HL-60 (cell line): ENCODE measurements at regions not wholly inside any gene's neighbourhood (a gene's known extent, or its start where the extent isn't known, plus 50 kb on each side); places are given as distances from the start of the nearest gene placed in this dataset.

Experiments
- DNase-seq, 2 experiments: peaks; one replicate each; pipeline ENCODE4 v3.0.0-alpha.2; 2010 to 2020; ENCODE audit warnings: low read depth in 1 of 2, low spot score in 1 of 2
- H3K27ac ChIP-seq: fragments of 250-450 bp; sonication (Bioruptor Pico); replicated peaks from 2 replicates; pipeline ENCODE4 v1.5.1; 2020; ENCODE audit warnings: mild to moderate bottlenecking, moderate library complexity
- H3K27me3 ChIP-seq: fragments of 250-450 bp; sonication (Bioruptor Pico); 2 replicates; pipeline ENCODE4 v1.5.1; 2021; ENCODE audit warnings: mild to moderate bottlenecking, moderate library complexity; ENCODE audit not compliant: insufficient read depth, poor library complexity, severe bottlenecking
- H3K4me3 ChIP-seq: replicated peaks from 2 replicates; pipeline ENCODE4 v1.5.1; 2011; ENCODE audit warnings: mild to moderate bottlenecking, control low read depth, low read length; ENCODE audit not compliant: insufficient read depth
- GABPA ChIP-seq: IDR thresholded peaks from 2 replicates; pipeline ENCODE4 v1.6.1; 2012; ENCODE audit warnings: low read depth
- POLR2AphosphoS5 ChIP-seq: IDR thresholded peaks from 2 replicates; pipeline ENCODE4 v1.6.1; 2012; ENCODE audit warnings: low read depth
- SPI1 ChIP-seq: IDR thresholded peaks from 2 replicates; pipeline ENCODE4 v1.6.1; 2012; ENCODE audit warnings: low read depth, mild to moderate bottlenecking, borderline replicate concordance
- TF ChIP-seq, protein P1 (sequence below): IDR thresholded peaks from 2 replicates; pipeline ENCODE4 v1.6.1; 2012; ENCODE audit warnings: low read depth; ENCODE audit not compliant: insufficient replicate concordance
- TF ChIP-seq, protein P2 (sequence below): IDR thresholded peaks from one replicate; pipeline ENCODE4 v1.5.1; 2011; ENCODE audit warnings: low read length, control low read depth, inconsistent platforms; ENCODE audit not compliant: insufficient read depth

DNA sequence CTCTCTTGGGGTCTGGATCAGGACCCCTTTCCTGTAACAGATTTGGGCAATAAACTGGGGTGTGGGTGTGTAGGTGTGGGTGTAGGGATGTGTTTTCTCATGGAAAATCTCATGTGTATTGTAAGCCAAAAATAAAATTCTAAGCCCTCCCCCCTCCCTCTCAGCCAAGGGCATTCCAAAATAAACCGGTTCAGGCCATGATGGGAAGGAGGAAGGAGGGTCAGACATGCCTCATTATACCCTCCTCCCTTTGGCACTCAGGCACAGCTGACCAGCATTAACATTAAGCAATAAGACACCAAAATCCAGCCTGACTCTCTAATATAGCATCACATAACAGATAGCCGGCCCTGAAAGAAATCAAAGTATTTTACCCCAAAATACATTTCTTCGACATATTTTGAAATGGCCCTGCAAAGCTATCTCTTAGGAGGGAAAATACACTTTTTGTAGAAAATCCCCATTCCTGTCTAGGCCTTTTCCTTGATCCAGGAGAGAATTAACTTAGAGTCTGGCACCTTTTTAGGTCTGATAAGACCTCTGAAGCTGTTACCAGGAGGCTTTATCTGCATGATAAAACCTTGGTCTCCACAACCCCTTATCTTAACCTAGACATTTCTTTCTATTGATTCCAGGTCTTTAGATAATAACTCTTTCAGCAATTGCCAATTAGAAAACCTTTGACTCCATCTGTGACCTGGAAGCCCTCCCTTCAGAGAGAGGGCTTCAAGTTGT, 128.7 kb upstream of the COL5A2 start:
- no peaks in the 10 kb centered on the region for H3K27me3 ChIP-seq
- H3K27ac ChIP-seq = no peak overlapping the region
- no peak for DNase-seq
- no peak overlapping the region for H3K4me3 ChIP-seq
- no peak for TF ChIP-seq SPI1
- TF ChIP-seq POLR2AphosphoS5 = no peak
- no peak for TF ChIP-seq GABPA
- TF ChIP-seq, protein P1, sequence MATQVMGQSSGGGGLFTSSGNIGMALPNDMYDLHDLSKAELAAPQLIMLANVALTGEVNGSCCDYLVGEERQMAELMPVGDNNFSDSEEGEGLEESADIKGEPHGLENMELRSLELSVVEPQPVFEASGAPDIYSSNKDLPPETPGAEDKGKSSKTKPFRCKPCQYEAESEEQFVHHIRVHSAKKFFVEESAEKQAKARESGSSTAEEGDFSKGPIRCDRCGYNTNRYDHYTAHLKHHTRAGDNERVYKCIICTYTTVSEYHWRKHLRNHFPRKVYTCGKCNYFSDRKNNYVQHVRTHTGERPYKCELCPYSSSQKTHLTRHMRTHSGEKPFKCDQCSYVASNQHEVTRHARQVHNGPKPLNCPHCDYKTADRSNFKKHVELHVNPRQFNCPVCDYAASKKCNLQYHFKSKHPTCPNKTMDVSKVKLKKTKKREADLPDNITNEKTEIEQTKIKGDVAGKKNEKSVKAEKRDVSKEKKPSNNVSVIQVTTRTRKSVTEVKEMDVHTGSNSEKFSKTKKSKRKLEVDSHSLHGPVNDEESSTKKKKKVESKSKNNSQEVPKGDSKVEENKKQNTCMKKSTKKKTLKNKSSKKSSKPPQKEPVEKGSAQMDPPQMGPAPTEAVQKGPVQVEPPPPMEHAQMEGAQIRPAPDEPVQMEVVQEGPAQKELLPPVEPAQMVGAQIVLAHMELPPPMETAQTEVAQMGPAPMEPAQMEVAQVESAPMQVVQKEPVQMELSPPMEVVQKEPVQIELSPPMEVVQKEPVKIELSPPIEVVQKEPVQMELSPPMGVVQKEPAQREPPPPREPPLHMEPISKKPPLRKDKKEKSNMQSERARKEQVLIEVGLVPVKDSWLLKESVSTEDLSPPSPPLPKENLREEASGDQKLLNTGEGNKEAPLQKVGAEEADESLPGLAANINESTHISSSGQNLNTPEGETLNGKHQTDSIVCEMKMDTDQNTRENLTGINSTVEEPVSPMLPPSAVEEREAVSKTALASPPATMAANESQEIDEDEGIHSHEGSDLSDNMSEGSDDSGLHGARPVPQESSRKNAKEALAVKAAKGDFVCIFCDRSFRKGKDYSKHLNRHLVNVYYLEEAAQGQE = no peak
- TF ChIP-seq, protein P2, sequence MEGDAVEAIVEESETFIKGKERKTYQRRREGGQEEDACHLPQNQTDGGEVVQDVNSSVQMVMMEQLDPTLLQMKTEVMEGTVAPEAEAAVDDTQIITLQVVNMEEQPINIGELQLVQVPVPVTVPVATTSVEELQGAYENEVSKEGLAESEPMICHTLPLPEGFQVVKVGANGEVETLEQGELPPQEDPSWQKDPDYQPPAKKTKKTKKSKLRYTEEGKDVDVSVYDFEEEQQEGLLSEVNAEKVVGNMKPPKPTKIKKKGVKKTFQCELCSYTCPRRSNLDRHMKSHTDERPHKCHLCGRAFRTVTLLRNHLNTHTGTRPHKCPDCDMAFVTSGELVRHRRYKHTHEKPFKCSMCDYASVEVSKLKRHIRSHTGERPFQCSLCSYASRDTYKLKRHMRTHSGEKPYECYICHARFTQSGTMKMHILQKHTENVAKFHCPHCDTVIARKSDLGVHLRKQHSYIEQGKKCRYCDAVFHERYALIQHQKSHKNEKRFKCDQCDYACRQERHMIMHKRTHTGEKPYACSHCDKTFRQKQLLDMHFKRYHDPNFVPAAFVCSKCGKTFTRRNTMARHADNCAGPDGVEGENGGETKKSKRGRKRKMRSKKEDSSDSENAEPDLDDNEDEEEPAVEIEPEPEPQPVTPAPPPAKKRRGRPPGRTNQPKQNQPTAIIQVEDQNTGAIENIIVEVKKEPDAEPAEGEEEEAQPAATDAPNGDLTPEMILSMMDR = no peak

DNA sequence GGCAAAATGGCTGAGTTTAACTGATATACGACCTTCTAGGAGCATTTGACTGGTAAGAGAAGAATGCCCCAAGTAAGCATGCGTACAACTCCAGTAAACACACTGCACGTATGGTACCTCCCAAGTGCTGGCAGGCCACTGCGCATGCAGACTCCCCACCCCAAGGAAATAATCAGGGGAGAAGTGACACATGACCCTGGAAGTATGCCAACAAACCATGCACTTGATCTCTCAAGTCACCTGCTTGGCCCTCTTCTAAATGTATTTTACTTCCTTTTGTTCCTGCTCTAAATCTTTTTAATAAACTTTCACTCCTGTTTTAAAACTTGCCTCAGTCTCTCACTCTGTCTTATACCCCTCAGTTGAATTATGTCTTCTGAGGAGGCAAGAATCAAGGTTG, 129.8 kb upstream of the COL5A2 start:
- no peak overlapping the region for H3K27ac ChIP-seq
- H3K4me3 ChIP-seq = no peak overlapping the region
- TF ChIP-seq, protein P1 = no peak
- TF ChIP-seq, protein P2 = no peak
- no peaks in the 10 kb centered on the region for H3K27me3 ChIP-seq
- DNase-seq = no peak

DNA sequence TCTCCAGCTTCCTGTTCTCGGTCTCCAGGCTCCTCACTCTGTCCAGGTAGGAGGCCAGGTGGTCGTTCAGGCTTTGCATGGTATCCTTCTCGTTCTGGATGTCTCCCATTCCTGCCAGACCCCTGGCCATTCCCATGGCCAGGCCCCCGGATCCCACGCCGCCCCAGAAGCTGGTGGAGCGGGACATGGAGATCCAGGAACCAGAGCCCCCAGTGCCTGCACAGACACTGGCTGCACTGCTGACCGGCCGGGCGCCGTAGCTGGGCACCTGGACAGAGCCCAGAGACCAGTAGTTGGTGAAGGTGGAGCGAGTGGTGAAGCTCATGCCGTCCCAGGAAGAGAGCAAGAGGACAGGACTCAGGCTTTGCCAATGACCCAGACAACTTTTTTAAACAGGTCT, 129.1 kb upstream of the WDR75 start:
- DNase-seq = no peak
- TF ChIP-seq, protein P1 = no peak
- TF ChIP-seq POLR2AphosphoS5 = no peak
- TF ChIP-seq, protein P2 = no peak
- no peak for TF ChIP-seq GABPA
- TF ChIP-seq SPI1 = no peak
- Histone ChIP-seq H3K27me3 (no peaks in the 10 kb centered on the region), H3K4me3 (no peak overlapping the region), H3K27ac (no peak overlapping the region)
